Fibroblast of pulmonary artery (primary cell): ENCODE measurements at regions not wholly inside any gene's neighbourhood (a gene's known extent, or its start where the extent isn't known, plus 50 kb on each side); places are given as distances from the start of the nearest gene placed in this dataset.

ENCODE experiments used
- DNase-seq: peaks from one replicate; pipeline ENCODE4 v3.0.0-alpha.2; 2010; ENCODE audit warnings: low read depth
- H3K4me3 ChIP-seq: replicated peaks from 2 replicates; pipeline ENCODE4 v1.5.1; 2011; ENCODE audit warnings: low read depth, mild to moderate bottlenecking, control low read depth, low read length, moderate library complexity
- TF ChIP-seq, protein P1 (sequence below): IDR thresholded peaks from 2 replicates; pipeline ENCODE4 v1.5.1; 2011; ENCODE audit warnings: mild to moderate bottlenecking, control low read depth, low read length, inconsistent platforms; ENCODE audit errors: missing control alignments

DNA sequence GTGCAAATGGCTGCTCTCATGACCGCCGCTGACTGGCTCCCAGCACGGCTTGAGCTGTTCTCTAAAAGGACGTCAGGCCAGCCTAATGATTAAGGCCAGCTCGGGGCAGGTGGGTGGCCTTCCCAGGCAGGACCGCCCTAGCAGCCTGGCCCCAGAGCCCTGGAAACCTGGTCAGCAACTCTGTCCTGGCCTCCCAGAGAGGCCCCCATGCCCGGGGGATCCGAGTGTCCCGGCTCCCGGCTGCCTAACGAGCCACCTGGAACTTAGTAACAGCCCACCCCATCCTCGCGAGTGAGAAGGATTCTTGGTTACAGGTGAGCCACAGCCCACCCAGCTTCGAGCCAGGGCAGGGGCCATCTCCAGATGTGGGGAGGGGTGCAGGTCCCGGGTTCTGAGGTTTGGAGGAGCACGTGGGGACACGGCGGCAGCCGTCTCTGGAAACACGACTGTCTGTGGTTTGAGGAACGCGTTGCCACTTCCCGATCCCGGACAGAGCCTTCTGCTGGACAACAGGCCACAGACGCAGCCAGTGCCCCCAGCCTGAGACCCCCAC, 73.8 kb upstream of the FBRSL1 start:
- no peak overlapping the region for H3K4me3 ChIP-seq
- TF ChIP-seq, protein P1, sequence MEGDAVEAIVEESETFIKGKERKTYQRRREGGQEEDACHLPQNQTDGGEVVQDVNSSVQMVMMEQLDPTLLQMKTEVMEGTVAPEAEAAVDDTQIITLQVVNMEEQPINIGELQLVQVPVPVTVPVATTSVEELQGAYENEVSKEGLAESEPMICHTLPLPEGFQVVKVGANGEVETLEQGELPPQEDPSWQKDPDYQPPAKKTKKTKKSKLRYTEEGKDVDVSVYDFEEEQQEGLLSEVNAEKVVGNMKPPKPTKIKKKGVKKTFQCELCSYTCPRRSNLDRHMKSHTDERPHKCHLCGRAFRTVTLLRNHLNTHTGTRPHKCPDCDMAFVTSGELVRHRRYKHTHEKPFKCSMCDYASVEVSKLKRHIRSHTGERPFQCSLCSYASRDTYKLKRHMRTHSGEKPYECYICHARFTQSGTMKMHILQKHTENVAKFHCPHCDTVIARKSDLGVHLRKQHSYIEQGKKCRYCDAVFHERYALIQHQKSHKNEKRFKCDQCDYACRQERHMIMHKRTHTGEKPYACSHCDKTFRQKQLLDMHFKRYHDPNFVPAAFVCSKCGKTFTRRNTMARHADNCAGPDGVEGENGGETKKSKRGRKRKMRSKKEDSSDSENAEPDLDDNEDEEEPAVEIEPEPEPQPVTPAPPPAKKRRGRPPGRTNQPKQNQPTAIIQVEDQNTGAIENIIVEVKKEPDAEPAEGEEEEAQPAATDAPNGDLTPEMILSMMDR = no peak
- DNase-seq = no peak

- TF ChIP-seq, protein P1 = no peak
Measured at GRCh38 chr12:132415327-132416120, 74.4 kb upstream of the FBRSL1 start.

DNA sequence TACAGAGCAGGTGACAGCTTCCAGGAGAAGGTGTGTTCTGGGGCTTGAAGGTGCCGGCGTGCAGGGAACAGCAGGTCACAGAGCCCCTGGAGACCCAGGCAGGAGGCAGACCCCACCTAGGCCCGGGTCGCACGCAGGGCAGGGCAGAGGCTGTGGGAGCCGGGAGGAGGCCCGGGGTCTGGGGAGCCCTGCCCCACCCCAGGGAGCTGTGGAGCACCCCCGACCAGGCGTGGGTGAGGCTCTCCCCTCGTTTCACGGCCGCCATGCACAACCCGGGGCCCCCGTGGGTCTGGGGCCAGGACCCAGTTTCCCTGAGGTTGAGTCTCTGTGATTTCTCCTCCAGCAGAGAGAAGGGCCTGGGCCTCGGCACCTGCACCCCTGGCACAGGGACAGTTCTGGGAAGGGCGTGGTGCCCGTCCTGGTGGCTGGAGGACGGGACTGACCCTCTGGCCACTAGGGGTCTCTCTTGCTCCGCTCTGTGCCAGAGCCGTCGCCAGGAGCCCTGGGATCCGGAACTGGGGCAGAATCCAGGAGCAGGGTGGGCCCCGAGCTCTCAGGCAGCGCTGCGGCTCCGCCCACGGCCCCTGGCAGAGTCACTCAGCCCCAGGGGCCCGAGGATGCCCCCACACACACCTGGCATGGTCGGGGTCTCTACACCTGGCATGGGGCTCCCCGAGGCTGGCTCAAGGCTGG, 75.2 kb upstream of the FBRSL1 start:
- peak; percentile 76 for DNase-seq
- H3K4me3 ChIP-seq = no peak overlapping the region
- TF ChIP-seq, protein P1 = peak; percentile 84

More at GRCh38 chr12:132415327-132416120, 74.4 kb upstream of the FBRSL1 start:
- H3K4me3 ChIP-seq = no peak overlapping the region
- no peak for DNase-seq

GRCh38 chr12:132413931-132414588, 75.9 kb upstream of the FBRSL1 start:
- H3K4me3 ChIP-seq = no peak overlapping the region
- no peak for DNase-seq
- TF ChIP-seq, protein P1 = peak; percentile 52

- no peak overlapping the region for H3K4me3 ChIP-seq
- TF ChIP-seq, protein P1 = no peak
- no peak for DNase-seq
Measured at GRCh38 chr12:132411457-132411856, 78.5 kb upstream of the FBRSL1 start.

DNA sequence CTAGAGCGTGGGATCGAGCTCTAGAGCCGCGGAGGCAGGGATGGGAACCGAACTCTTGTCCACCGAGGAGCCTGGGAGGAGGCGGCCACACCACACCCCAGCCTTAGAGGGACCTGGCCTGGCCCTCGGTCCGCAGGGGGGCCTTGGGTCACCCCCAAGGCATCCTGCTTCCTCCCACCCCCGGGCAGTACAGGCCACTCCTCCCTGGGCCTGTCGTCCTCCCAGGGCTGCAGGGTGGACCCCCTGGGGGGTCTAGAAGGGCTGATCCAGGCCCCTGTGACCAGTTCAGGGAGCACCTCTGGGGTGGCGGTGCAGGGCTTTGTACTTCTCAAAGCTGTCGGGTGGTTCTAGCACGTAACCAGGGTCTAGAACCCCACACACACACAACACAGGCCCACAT, 79.1 kb upstream of the FBRSL1 start:
- DNase-seq = no peak
- TF ChIP-seq, protein P1 = no peak

More for the DNA sequence above, 79.1 kb upstream of the FBRSL1 start:
- H3K4me3 ChIP-seq = no peak overlapping the region
